Natural killer cell (primary cell): ENCODE measurements at regions not wholly inside any gene's neighbourhood (a gene's known extent, or its start where the extent isn't known, plus 50 kb on each side); places are given as distances from the start of the nearest gene placed in this dataset.

Experiments used
- ATAC-seq, 3 donors: fragments of 150-1000 bp in 2 of 3; fragments of 200-7000 bp in 1 of 3; cut with Tn5 transposase; 1 replicate in 1 of 3; 2 replicates in 2 of 3; pipeline ENCODE4 v1.10.0; 2021; ENCODE audit warnings: mild to moderate bottlenecking in 2 of 3, moderate library complexity in 2 of 3
- DNase-seq, 2 donors: peaks; one replicate each; pipeline versions ENCODE4 v3.0.0 to v3.0.0-alpha.2; 2013 to 2021; ENCODE audit warnings: mixed read lengths in 1 of 2
- H3K27ac ChIP-seq: one replicate; pipeline ENCODE4 v1.5.1; 2013; ENCODE audit warnings: mild to moderate bottlenecking, low read length
- H3K27me3 ChIP-seq: one replicate; pipeline ENCODE4 v1.6.1; 2013; ENCODE audit warnings: low read length; ENCODE audit not compliant: control insufficient read depth, insufficient read depth
- H3K36me3 ChIP-seq: one replicate; pipeline ENCODE4 v1.6.1; 2013; ENCODE audit warnings: low read length; ENCODE audit not compliant: control insufficient read depth, insufficient read depth
- H3K4me1 ChIP-seq: one replicate; pipeline ENCODE4 v1.6.1; 2013; ENCODE audit warnings: low read length; ENCODE audit not compliant: control insufficient read depth, insufficient read depth
- H3K4me3 ChIP-seq: one replicate; pipeline ENCODE4 v1.5.1; 2013; ENCODE audit warnings: low read length
- H3K9me3 ChIP-seq: one replicate; pipeline ENCODE4 v1.6.1; 2013; ENCODE audit warnings: low read length; ENCODE audit not compliant: control insufficient read depth, insufficient read depth
- H3K27ac Mint-ChIP-seq, 2 donors: one replicate each; pipeline ENCODE4 v1.8.0; 2022; ENCODE audit warnings: mild to moderate bottlenecking in 2 of 2, mixed read lengths in 2 of 2, moderate library complexity in 1 of 2
- H3K27me3 Mint-ChIP-seq, 2 donors: one replicate each; pipeline ENCODE4 v1.8.0; 2022; ENCODE audit warnings: low read depth in 2 of 2, mixed read lengths in 2 of 2
- H3K36me3 Mint-ChIP-seq: one replicate; pipeline ENCODE4 v1.8.0; 2022; ENCODE audit warnings: mixed read lengths
- H3K4me1 Mint-ChIP-seq, 2 donors: one replicate each; pipeline ENCODE4 v1.8.0; 2022; ENCODE audit warnings: mixed read lengths in 2 of 2
- H3K4me3 Mint-ChIP-seq: one replicate; pipeline ENCODE4 v1.8.0; 2022; ENCODE audit warnings: mild to moderate bottlenecking, moderate library complexity, mixed read lengths
- H3K9me3 Mint-ChIP-seq, 2 donors: one replicate each; pipeline ENCODE4 v1.8.0; 2022; ENCODE audit warnings: mixed read lengths in 2 of 2
- CTCF ChIP-seq: fragments of 200-600 bp; IDR thresholded peaks from one replicate; pipeline ENCODE4 v1.8.0; 2022; ENCODE audit warnings: antibody characterized with exemption
- WGBS: methylation state at CpG from one replicate; pipeline ENCODE4 v1.1.7; 2013; ENCODE audit warnings: missing lambda C conversion rate; ENCODE audit not compliant: insufficient coverage; 5-methylcytosine and 5-hydroxymethylcytosine counted together
- intact Hi-C: fragments of 100-400 bp; cut with micrococcal nuclease; formaldehyde crosslinking; loops from one replicate; pipeline ENCODE4 v1.14.2; 2022

GRCh38 chr1:25031966-25032667 lies 102.0 kb upstream of the RUNX3 start:
- H3K4me3 ChIP-seq, result no peak overlapping the region
- intact Hi-C loops, result loop anchor here (1.0 to 5.0 kb wide), 2 partner anchors 10 to 40 kb away; no protein-coding TSS in a partner anchor
- ATAC-seq (peak; percentile 46 to 74 (median 56)), DNase-seq (peak; percentile 45 to 92)
- Mint-ChIP-seq H3K27me3 (no peaks in the 10 kb centered on the region), H3K36me3 (no peaks in the 10 kb centered on the region), H3K4me3 (peak overlapping the region; percentile 26), H3K4me1 (peaks cover 3 to 65% of the 10 kb centered on the region in 2 donors), H3K9me3 (no peaks in the 10 kb centered on the region), H3K27ac (no peak overlapping the region)
- 21% methylated on average over 21 of the region's 21 CpGs for WGBS
- no peaks in the 10 kb centered on the region for H3K27me3 ChIP-seq
- no peaks in the 10 kb centered on the region for H3K9me3 ChIP-seq
- no peak for TF ChIP-seq CTCF
- H3K4me1 ChIP-seq, result peaks cover 98% of the 10 kb centered on the region
- H3K36me3 ChIP-seq, result no peaks in the 10 kb centered on the region
- peak overlapping the region; percentile 87 for H3K27ac ChIP-seq

GRCh38 chr1:25031601-25031965 lies 101.5 kb upstream of the RUNX3 start:
- Mint-ChIP-seq H3K4me1 (peaks cover 0 to 62% of the 10 kb centered on the region in 2 donors), H3K4me3 (peak overlapping the region; percentile 82), H3K27ac (no peak overlapping the region), H3K9me3 (no peaks in the 10 kb centered on the region), H3K27me3 (no peaks in the 10 kb centered on the region), H3K36me3 (no peaks in the 10 kb centered on the region)
- H3K36me3 ChIP-seq, result no peaks in the 10 kb centered on the region
- no peak overlapping the region for H3K4me3 ChIP-seq
- DNase-seq (peak; percentile 36 to 60), ATAC-seq (no peak)
- intact Hi-C loops, result loop anchor here (5.0 kb wide), 1 partner anchor 39 kb away; no protein-coding TSS in a partner anchor
- 49% methylated on average over 8 of the region's 8 CpGs for WGBS
- no peak for TF ChIP-seq CTCF
- peak overlapping the region; percentile 87 for H3K27ac ChIP-seq
- no peaks in the 10 kb centered on the region for H3K9me3 ChIP-seq
- H3K27me3 ChIP-seq, result no peaks in the 10 kb centered on the region
- peaks cover 98% of the 10 kb centered on the region for H3K4me1 ChIP-seq

GRCh38 chr1:25030674-25031589 lies 100.9 kb upstream of the RUNX3 start:
- Histone ChIP-seq H3K4me3 (no peak overlapping the region), H3K36me3 (no peaks in the 10 kb centered on the region), H3K27ac (peak overlapping the region; percentile 87), H3K9me3 (no peaks in the 10 kb centered on the region), H3K4me1 (peaks cover 99% of the 10 kb centered on the region), H3K27me3 (no peaks in the 10 kb centered on the region)
- ATAC-seq (peak; percentile 55 to 58 (median 55)), DNase-seq (peak; percentile 71 to 84)
- no peaks in the 10 kb centered on the region for H3K9me3 Mint-ChIP-seq
- no peaks in the 10 kb centered on the region for H3K36me3 Mint-ChIP-seq
- H3K4me1 Mint-ChIP-seq, result peaks cover 0 to 62% of the 10 kb centered on the region in 2 donors
- no peak for TF ChIP-seq CTCF
- intact Hi-C loops, result loop anchor here (5.0 kb wide), 1 partner anchor 39 kb away; no protein-coding TSS in a partner anchor
- no peak overlapping the region for H3K27ac Mint-ChIP-seq
- WGBS, result 46% methylated on average over 6 of the region's 6 CpGs
- H3K27me3 Mint-ChIP-seq, result no peaks in the 10 kb centered on the region
- H3K4me3 Mint-ChIP-seq, result peak overlapping the region; percentile 91
